ENCODE measurements at regions not wholly inside any gene's neighbourhood (a gene's known extent, or its start where the extent isn't known, plus 50 kb on each side); places are given as distances from the start of the nearest gene placed in this dataset.

DNA sequence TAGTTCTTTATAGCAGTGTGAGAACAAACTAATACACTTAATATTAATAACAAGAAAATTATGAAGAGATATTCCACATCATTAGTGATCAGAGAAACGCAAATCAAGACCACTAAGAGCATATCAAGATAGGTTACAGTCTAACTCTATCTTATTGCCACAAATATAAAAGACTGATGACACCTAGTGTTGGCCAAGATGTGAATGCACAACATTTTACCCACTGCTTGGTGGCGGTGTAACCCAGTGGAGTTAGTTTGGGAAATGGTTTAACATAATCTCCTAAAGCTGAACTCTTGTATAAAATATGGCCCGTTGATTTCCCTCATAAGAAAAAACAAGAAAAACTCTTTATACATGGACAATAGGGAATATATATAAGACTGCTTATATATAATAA is 92.4 kb downstream of the SLITRK2 start:
- ChIA-PET POLR2A (no interaction called here), CTCF (no interaction called here)
- no peaks in the 10 kb centered on the region for H3K9me3 ChIP-seq
- TF ChIP-seq, protein P1, sequence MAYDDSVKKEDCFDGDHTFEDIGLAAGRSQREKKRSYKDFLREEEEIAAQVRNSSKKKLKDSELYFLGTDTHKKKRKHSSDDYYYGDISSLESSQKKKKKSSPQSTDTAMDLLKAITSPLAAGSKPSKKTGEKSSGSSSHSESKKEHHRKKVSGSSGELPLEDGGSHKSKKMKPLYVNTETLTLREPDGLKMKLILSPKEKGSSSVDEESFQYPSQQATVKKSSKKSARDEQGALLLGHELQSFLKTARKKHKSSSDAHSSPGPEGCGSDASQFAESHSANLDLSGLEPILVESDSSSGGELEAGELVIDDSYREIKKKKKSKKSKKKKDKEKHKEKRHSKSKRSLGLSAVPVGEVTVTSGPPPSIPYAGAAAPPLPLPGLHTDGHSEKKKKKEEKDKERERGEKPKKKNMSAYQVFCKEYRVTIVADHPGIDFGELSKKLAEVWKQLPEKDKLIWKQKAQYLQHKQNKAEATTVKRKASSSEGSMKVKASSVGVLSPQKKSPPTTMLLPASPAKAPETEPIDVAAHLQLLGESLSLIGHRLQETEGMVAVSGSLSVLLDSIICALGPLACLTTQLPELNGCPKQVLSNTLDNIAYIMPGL (CRISPR knock-in tag; IDR thresholded peaks at IDR 0.05; ENCODE audit: borderline replicate concordance) = no peak
- TF ChIP-seq, protein P2, sequence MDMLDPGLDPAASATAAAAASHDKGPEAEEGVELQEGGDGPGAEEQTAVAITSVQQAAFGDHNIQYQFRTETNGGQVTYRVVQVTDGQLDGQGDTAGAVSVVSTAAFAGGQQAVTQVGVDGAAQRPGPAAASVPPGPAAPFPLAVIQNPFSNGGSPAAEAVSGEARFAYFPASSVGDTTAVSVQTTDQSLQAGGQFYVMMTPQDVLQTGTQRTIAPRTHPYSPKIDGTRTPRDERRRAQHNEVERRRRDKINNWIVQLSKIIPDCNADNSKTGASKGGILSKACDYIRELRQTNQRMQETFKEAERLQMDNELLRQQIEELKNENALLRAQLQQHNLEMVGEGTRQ (IDR thresholded peaks at IDR 0.05) = no peak
- TF ChIP-seq RCOR1 (IDR thresholded peaks at IDR 0.05; ENCODE audit: low read depth, low read length) (no peak), SREBF2 (IDR thresholded peaks at IDR 0.05) (no peak), RARB (CRISPR knock-in tag; IDR thresholded peaks at IDR 0.05) (no peak), NPAS2 (CRISPR knock-in tag; IDR thresholded peaks at IDR 0.05; ENCODE audit: borderline replicate concordance) (no peak), NR3C1 (IDR thresholded peaks at IDR 0.05) (no peak), MYC (IDR thresholded peaks at IDR 0.05; ENCODE audit: borderline replicate concordance, low read length) (no peak), HOXA7 (CRISPR knock-in tag; IDR thresholded peaks at IDR 0.05) (no peak), JUN (IDR thresholded peaks at IDR 0.05) (no peak), CBX8 (IDR thresholded peaks at IDR 0.05) (no peak), TP53 (CRISPR knock-in tag; IDR thresholded peaks at IDR 0.05) (no peak), PHF8 (IDR thresholded peaks at IDR 0.05; ENCODE audit: borderline replicate concordance, low read depth) (no peak), RFX5 (IDR thresholded peaks at IDR 0.05) (no peak)
- TF ChIP-seq, protein P3, sequence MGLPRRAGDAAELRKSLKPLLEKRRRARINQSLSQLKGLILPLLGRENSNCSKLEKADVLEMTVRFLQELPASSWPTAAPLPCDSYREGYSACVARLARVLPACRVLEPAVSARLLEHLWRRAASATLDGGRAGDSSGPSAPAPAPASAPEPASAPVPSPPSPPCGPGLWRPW (IDR thresholded peaks at IDR 0.05) = no peak
- H3K4me3 ChIP-seq = no peak overlapping the region
- no peak for DNase-seq (ENCODE audit: low read depth in 1 of 2, low spot score in 1 of 2)
- no peak for FAIRE-seq
- H3K4me1 ChIP-seq = no peaks in the 10 kb centered on the region
- no peak overlapping the region for H3K27ac ChIP-seq
- ATAC-seq = no peak
- 5% methylated on average over 3 of the region's 3 CpGs for WGBS (ENCODE audit: missing lambda C conversion rate)
- H3K4me2 ChIP-seq = no peak overlapping the region

DNA sequence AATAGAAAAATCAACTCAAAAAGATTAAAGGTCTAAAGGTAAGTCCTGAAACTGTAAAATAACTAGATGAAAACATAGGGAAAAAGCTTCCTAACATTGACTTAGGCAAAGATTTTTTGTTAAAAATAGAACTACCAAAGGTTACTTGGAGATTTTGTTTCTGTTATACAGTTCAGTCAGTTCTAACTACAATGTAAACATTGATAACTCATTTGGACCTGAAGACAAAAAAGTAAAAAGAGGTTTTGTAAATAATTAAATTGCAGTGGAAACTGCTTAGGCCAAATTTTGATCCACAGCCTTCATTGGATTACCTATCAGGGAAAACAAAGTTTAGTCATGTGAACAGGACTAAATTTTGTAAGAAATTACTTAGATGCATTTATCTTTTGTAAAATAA is 101.8 kb downstream of the SLITRK2 start:
- Histone ChIP-seq H3K4me1 (no peaks in the 10 kb centered on the region), H3K27ac (no peak overlapping the region), H3K4me3 (no peak overlapping the region), H3K4me2 (no peak overlapping the region), H3K9me3 (no peaks in the 10 kb centered on the region)
- TF ChIP-seq ZFP36 (IDR thresholded peaks at IDR 0.05; ENCODE audit: borderline replicate concordance, partially characterized antibody) (no peak), HOXA7 (CRISPR knock-in tag; IDR thresholded peaks at IDR 0.05) (no peak), RAD21 (conservative IDR thresholded peaks at IDR 0.05 in 1 of 2, IDR thresholded peaks at IDR 0.05 in 1 of 2) (no peak), ZC3H11A (IDR thresholded peaks at IDR 0.05) (no peak), HOXB13 (CRISPR knock-in tag; IDR thresholded peaks at IDR 0.05; ENCODE audit: low read depth) (no peak), FOSL2 (IDR thresholded peaks at IDR 0.05) (no peak), FOSL2 (CRISPR knock-in tag; IDR thresholded peaks at IDR 0.05) (no peak), BHLHE40 (IDR thresholded peaks at IDR 0.05; ENCODE audit: low read depth, low read length) (no peak), RARB (CRISPR knock-in tag; IDR thresholded peaks at IDR 0.05) (no peak), CBX2 (IDR thresholded peaks at IDR 0.05; ENCODE audit: borderline replicate concordance, low read depth) (no peak), FOXS1 (CRISPR knock-in tag; IDR thresholded peaks at IDR 0.05) (no peak)
- TF ChIP-seq, protein P4, sequence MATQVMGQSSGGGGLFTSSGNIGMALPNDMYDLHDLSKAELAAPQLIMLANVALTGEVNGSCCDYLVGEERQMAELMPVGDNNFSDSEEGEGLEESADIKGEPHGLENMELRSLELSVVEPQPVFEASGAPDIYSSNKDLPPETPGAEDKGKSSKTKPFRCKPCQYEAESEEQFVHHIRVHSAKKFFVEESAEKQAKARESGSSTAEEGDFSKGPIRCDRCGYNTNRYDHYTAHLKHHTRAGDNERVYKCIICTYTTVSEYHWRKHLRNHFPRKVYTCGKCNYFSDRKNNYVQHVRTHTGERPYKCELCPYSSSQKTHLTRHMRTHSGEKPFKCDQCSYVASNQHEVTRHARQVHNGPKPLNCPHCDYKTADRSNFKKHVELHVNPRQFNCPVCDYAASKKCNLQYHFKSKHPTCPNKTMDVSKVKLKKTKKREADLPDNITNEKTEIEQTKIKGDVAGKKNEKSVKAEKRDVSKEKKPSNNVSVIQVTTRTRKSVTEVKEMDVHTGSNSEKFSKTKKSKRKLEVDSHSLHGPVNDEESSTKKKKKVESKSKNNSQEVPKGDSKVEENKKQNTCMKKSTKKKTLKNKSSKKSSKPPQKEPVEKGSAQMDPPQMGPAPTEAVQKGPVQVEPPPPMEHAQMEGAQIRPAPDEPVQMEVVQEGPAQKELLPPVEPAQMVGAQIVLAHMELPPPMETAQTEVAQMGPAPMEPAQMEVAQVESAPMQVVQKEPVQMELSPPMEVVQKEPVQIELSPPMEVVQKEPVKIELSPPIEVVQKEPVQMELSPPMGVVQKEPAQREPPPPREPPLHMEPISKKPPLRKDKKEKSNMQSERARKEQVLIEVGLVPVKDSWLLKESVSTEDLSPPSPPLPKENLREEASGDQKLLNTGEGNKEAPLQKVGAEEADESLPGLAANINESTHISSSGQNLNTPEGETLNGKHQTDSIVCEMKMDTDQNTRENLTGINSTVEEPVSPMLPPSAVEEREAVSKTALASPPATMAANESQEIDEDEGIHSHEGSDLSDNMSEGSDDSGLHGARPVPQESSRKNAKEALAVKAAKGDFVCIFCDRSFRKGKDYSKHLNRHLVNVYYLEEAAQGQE (IDR thresholded peaks at IDR 0.05) = no peak
- TF ChIP-seq, protein P5, sequence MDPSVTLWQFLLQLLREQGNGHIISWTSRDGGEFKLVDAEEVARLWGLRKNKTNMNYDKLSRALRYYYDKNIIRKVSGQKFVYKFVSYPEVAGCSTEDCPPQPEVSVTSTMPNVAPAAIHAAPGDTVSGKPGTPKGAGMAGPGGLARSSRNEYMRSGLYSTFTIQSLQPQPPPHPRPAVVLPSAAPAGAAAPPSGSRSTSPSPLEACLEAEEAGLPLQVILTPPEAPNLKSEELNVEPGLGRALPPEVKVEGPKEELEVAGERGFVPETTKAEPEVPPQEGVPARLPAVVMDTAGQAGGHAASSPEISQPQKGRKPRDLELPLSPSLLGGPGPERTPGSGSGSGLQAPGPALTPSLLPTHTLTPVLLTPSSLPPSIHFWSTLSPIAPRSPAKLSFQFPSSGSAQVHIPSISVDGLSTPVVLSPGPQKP (IDR thresholded peaks at IDR 0.05; ENCODE audit: low read depth, low read length) = no peak
- ChIA-PET CTCF (no interaction called here), POLR2A (no interaction called here)
- DNase-seq (ENCODE audit: low read depth in 1 of 2, low spot score in 1 of 2) (no peak), ATAC-seq (no peak), FAIRE-seq (peak; percentile 36)

All from A549 (cell line).